Fibroblast of skin of left biceps (primary cell): ENCODE measurements at regions not wholly inside any gene's neighbourhood (a gene's known extent, or its start where the extent isn't known, plus 50 kb on each side); places are given as distances from the start of the nearest gene placed in this dataset.
"Not testable (repeated sequence)": the region's sequence is repeated elsewhere in the genome, so short reads cannot be mapped to it uniquely, and the experiment has no call there.

ENCODE experiments used
- DNase-seq, 2 experiments: peaks; one replicate each; pipeline ENCODE4 v3.0.0-alpha.2; 2013; ENCODE audit warnings: low read depth in 2 of 2

DNA sequence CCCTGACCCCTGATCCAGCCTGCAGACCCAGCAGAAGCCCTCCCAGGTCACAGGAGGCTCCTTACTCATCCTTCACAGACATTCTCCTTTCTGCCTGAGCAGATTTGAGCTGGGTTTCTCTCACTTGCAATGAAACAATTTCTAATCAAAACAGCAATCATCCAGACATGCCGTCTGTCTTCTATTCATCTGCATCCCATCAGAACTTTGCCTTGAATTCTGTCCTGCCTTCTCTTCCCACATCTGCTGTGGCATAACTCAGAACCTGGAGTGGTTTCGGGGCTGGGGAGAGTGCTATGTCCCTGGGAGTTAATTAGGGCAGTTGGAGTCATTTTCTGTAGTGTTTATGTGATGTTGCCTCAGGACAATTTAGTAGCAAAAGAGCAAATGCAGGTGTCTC lies 278.6 kb downstream of the CBLN1 start:
- no peak for DNase-seq

DNA sequence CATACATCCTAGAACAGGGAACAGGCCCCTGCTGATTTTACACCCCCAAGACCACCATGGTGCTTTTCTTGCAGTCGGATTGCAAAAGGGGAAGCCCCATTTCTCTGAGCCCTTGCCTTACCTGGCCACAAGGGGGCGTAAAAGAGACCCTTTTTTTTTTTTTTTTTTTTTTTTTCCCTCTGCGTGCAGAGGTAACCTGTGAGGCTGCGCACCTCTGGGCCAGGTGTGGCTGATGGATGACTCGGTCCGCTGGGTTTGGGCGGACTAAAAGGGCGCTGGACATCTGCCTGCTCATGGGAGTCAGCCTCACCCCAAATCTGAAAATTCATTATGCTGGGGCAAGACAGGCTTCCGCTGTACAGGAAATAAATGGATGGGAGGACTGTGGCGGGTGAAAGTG lies 281.0 kb downstream of the CBLN1 start:
- DNase-seq = no peak

DNA sequence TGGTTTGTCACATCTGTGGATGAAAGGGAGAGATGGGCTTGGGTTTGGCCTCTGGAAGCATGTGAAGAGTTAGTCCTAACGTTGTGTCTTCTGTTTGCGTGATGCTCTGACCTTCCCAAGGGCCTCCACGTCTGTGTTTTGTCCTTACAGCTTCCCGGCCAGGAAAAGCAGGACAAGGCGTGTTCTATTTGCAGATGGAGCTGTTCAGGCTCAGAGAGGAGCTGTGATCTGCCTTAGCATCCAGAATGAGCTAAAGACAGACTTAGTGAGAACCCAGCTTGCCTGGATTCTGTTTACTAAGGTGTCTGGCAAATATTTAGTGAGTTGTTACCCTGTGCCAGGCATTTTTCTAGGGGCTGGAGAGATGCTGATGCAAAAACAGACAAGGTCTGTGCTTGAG lies 282.1 kb downstream of the CBLN1 start:
- no peak for DNase-seq

DNA sequence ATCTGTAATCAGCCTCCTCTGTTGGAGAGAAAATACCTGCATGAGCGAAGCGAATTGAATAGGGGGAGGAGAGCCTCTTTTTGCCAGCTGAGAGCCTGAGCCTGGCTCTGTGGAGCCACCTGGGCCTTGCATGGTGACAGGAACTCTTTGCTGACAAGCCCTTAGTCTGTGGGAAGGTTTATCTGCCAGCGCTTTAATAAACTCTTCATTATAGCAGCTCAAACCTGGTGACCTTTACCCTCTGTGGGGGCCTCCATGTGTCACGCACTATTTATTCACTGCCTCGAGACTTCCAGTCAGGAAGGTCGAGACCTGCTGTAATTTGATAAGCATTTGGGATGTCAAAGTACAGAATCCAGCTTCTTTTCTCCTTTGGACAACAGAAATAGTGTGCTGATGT lies 282.6 kb downstream of the CBLN1 start:
- DNase-seq = no peak

DNA sequence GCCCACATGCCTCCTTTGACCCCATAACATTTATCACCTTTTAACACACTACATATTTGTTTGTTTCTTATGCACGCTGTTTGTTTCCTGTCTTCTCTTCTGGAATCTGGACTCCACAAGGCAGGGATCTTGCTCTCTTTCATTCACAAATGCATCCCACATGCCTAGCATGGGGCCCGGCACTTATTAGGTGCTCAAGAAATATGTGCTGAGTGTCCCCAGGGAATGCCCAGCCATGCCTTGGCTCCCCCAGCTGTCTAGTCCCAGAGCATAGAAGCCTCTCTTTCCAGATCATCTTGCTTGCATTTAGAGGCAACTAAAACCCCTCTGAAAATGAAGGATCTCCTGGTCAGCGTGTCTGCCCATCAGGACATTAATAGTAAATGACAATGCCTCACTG lies 283.7 kb downstream of the CBLN1 start:
- no peak for DNase-seq

DNA sequence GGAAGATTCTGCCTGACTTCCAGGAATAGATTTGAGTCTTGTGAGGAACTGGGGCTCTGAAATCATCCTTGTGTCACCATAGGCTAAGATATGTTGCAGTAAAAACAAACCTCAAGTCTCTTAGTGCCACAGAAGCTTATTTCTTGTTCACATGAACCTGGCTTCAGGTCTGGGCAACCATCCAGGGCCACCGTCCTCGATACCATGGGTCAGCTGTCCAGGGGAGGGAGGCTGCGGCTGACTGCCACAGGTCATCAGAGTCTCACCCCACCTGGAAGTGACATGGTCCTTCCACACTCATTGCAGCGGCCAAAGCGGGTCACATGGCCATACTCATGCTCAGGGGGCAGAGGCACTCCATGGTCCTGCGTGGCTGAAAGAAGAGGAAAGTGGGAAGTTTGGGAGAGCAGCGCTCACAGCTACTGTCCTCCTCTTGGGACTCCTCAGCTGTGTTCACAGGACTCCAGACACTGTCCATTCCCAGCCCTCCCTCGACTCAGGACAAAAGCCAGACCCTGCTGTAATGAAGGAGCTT lies 284.5 kb downstream of the CBLN1 start:
- DNase-seq = no peak

DNA sequence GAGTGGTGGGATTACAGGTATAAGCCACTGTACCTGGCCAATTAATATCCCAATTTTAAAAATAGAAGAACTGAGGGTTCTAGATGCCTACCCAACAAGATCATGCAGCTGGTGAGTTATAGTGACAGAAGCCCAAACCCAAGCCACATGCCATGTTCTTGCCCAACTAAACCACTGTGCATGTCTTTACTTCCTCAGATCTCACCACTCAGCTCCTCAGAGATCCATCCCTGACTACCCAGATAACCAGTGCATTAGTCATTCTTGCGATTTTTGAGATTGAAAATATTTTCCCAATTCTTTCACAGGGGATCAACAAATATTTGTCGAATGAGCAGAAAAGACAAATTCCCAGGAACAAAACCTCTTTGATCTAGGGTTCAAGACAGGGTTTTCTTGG lies 303.1 kb downstream of the CBLN1 start:
- no peak for DNase-seq

DNA sequence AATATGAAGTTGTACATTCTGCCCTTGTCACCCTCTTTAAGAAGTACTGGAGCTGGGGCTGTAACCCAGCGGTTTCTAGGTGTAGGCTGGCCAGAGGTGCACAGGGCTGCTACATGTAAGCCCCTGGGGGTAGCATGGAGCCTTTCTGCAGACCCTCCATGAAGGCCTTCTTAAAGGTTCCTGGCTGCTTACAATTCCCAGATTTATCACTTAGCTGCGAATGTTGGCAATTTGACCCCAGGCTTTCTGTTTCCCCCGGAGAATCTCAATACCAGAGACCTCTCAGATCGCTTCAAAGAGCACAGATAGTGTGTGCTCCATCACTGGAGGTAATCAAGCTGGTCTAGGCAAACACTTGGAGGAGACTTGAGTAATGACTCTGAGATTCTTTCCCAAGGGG lies 309.4 kb downstream of the CBLN1 start:
- DNase-seq = no peak

DNA sequence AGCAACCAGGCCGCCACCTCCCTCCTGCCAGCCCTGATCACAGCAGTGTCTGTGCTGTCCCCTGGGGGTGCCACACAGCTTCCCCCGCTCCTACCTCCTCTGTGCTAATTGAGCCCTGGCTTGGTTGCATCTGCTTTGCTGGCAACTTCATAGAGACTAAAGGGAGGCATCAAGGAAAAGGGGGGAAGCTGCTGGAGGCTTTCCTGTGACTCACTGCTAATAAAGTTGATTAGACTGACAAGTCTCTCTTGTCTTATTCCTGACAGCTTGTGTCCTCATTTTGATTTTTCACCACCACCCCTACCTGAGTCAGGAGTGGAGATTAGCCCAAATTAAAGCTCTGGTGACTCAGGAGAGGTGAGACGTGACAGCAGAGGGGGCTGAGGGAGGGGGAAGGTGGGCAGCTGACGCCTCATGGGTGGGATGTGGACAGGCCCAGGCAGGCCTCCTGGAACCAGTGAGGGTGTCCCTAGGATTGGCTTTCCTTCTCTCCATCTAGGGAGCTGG lies 310.0 kb downstream of the CBLN1 start:
- no peak for DNase-seq

DNA sequence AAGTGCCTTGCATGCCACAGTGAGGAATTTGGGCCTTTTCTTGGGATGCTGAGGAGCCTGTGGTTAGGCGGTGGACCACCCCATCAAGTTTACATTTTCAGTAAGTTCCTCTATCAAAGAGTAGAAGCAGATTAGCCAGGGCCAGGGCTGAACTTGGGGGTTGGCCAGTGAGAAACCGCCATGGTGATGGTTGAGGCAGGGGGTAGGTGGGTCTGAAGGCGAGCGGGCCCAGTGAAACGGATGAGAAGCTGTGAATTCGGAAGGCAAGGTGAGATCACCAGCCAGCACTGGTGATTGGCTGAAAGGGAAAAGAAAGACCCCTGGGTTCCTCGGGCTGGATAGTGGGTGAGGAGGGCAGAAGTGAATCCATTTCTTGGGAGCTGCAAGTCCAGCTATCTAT lies 311.4 kb downstream of the CBLN1 start:
- DNase-seq = no peak

DNA sequence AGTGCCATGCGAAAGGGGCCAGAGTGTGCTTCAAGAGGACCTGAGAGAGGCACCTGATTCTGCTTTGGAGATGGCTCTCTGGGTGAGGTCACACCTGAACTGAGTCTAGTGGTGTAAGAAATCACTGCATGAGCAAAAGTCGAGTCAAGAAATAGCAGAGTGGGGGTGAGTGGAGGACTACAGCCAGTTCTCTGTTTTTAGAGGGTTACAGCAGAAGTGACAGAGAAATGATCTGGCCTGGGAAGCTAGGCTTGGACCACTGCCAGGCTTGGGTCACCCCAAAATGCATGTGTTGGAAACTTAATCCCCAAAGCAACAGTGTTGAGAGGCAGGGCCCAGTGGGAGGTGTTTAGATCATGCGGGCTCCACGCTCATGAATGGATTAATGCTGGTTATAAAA lies 312.0 kb downstream of the CBLN1 start:
- DNase-seq = no peak

DNA sequence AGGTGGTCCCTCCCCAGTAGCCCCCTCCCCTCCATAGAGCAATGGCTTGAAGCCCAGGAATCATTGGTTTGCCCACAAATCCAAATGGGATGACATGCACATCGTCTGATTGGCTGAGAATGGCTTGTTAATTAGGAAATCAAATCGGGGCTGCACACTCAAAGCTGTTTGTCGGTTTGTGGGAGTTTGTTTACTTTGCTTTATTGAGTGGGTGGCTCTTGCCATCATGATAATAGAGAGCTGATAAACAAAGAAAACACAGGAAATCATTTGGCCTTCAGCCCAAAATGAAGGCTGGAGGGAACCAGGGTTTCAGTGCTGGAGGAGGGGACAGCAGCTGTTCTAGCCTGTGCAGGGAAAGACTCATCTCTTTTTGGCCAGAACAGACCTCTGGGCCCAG lies 316.3 kb downstream of the CBLN1 start:
- peak in 1 of 2 experiments; percentile 10 for DNase-seq

DNA sequence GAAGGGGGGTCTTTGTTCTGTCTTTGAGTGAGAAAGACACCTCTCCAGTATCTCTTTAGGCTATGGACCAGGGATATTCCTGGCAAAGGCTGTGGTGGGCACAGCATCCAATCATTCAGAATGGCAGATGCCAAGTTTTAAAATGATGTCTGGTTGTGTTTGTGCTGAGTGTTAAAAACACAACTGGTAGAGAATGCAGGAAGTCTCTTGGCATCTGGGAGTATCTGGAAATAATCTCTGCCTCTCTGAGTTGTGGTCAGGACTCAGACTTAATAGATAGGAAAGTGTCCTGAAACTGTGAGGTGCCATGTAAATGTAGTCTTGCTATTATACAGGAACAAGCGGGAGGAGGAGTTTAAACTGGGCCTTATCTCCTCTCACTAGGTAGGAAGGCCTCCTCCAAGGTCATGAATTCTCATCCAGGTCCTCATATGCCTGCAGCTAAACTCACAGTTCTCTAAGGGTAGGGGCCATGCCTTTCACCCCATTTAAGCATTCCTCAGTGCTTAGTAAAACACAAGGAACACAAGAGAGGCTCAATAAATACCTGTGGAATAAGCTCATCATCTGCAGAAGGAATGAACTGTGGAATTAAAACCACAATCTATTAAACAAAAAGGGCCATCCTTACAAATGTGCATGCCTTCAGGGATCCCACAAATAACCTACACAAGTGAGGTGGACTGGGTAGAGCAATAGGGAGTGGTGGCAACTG lies 317.6 kb downstream of the CBLN1 start:
- peak; percentile 84 to 86 for DNase-seq

DNA sequence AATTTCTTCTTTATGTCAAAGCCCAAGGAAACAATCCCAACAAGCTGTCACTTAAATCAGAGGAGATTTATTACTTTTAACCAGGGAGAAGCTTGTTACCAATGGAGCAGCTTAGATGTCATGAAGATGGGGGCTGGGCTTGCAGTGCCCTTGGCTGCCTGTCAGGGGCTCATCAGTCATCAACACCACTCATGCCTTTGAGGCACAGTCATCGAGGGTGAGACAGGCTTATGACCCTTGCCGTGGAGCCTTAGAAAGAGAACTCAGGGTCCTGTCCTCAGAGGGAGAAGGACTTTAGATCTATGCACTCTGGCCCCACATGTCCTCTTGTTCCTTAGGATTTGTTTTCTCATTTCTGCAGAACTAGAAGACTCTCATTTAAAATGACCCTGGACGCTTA lies 318.3 kb downstream of the CBLN1 start:
- DNase-seq = peak; percentile 29 to 35

DNA sequence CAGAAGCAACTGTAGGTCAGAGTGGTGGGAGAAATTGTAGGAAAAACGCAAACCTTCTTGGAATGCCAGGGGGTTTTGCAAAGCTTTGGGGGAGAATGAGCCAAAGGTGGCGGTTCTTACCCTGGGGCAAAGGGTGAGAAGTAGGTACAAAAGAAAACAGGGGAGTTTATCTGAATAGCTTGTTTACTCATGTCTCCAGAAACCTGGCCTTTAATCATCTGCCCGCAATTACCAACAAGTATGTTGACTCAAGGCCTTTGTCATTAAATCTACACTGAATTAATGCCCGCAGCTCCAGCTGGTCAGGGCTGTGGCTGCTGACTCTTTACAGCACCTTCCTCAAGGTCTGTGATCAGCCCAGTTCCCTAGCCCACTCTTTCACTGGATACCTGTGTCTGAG lies 320.1 kb downstream of the CBLN1 start:
- DNase-seq = no peak

DNA sequence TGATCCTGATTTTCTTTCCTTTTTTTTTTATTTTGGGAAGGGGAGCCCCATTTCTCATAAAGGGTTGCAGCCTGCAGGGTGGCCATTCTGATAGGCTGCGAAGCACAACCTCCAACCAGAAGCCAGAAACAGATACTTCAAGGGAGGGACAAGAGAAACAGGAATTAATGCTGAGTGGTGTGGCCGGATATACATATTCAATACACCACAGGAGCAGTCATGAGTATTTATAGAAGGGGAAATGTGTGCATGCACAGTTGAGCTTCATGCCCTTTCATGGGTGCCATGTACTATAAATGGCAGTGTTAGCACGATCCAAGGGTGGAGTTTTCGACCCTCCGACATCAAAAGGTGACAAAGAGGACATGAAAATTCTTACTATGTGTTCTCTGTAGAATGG lies 320.8 kb downstream of the CBLN1 start:
- no peak for DNase-seq

DNA sequence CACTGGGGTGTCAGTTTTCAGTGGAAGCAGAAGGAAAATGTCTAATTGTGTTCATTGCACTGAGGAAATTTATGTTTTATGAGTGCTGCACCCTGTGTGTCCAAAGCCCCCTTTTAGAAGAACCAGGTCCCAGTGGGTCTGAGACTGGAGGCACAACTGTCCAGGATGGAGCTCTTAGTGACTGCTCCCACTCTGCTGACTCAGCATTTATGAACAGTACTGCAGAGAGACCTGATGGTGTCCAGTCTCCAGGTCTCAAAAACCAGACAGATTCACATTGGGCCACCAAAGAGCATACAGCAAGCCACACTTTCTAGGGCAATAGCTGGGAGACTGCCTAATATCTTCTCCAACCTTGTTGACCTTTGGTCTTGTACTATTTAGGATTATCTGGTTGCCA lies 321.9 kb downstream of the CBLN1 start:
- DNase-seq = no peak

DNA sequence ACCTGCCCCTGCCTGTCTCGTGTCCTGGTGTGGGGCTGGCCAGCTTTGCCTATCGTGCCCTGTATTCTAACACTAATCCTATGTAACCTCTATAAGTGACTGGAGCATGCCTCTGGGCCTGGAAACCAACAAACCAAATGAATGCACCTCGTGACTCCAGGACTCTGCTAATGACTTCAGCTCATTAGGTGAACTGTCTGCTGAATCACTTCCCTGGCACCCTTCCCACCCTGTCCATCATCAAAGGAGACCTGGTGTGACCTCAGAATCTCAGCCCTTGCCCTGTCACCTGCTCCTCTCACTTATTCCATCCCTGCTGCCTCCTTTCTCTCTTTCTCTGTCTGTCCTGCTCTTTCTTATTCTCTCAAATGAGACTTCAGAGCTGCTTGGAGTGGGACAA lies 322.4 kb downstream of the CBLN1 start:
- DNase-seq = no peak

DNA sequence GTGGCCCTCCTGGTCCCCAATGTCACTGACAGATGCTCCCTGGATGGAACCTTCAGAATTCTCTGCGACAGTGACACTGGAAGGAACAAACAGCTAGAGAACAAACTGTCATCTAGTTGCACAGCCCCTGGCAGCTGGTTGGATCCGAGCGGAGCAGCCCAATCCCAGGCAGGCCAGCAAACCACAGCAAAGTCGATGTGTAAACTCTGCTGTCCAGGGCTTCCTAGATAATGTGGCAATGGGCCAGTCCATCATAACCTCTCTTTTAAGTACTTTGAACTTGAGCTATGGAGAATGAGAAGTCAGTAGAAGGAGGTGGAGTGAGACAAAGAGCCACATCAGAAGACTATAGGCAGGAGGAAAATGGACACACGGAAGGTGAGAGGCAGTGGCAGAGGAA lies 323.0 kb downstream of the CBLN1 start:
- DNase-seq = no peak

DNA sequence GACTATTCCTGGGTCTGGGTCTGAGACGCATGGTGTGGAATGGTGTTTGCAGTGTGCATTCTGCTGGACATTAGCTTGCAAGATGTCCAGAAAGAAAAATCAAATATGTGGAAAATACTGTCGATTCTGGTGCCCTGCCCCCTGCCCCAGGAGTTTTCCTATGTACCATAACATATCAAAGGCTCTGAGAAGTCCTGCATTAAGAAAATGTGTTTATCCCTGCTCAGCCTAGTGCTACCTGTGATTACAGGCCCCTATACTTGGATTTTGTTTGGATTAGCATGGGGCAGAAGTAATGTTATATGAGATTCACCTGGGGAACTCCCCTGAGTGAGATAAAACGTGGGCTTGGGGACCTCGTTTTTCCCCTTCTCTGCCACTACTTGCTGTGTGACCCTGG lies 325.0 kb downstream of the CBLN1 start:
- no peak for DNase-seq

DNA sequence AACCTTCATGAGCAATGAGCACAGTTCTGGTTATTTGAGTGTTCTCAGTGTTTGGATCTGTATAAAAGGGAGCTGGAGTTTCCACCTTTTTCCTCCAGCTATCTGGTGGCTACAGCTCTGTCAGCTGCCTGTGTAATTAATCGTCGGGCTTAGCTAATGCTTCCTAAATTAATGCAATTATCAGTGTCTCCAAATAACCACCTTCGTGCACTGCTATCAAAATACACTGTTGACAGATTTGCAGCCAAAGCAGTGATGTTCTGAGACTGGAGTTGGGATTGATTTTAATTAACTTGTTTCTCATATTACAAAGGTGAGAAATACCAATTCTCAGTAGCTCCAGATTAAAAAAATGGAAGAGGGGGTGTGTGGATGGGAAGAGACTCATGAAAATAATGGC lies 325.8 kb downstream of the CBLN1 start:
- no peak for DNase-seq

DNA sequence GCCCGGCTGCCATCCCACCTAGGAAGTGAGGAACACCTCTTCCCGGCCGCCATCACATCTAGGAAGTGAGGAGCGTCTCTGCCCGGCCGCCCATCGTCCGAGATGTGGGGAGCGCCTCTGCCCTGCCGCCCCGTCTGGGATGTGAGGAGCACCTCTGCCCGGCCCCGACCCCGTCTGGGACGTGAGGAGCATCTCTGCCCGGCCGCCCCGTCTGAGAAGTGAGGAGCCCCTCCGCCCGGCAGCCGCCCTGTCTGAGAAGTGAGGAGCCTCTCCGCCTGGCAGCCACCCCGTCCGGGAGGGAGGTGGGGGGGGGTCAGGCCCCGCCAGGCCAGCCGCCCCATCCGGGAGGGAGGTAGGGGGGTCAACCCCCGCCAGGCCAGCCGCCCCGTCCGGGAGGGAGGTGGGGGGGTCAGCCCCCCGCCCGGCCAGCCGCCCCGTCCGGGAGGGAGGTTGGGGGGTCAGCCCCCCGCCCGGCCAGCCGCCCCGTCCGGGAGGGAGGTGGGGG lies 330.0 kb downstream of the CBLN1 start:
- DNase-seq = not testable (repeated sequence)

DNA sequence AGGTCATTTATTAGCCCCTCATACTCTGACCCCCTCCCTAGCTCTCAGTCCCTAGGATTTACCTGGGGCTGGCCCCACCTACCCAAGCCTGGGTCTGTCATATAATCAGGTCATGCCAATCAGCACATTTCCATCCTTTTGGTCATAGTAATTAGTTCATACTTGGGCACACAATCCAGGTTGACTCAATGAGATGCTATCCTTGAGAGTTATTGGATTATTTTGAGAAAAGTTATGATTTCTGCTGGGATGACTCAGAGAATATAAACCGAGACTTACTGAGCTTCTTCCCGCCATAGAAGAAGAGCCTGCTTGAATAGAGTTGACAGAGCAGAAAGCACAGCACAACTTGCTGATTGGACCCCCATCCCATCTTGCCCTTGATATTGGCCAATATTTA lies 331.5 kb downstream of the CBLN1 start:
- no peak for DNase-seq

DNA sequence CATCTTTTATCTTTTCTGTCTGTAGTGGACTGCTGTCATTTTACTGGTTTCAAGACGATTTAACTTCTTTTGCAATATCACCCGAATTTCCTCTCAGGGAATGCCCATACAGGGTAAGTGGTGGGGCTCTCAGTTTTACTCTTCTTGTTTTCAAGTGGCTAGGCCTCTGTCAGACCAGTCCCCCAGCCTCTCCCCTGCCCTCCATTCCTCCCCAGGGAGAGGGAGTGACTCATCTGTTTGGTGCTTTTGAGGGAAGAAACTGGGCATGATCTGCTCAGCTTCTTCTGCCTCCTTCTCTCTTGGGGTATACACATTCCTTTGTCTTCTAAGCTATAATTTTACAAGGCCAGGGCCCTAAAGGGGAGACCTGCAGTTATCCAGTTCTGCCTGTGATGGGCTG lies 332.0 kb downstream of the CBLN1 start:
- DNase-seq = peak in 1 of 2 experiments; percentile 13
